ENCODE measurements at regions not wholly inside any gene's neighbourhood (a gene's known extent, or its start where the extent isn't known, plus 50 kb on each side); places are given as distances from the start of the nearest gene placed in this dataset.

GRCh38 chr2:120669121-120669952, 66.3 kb upstream of the GLI2 start:
- DNase-seq: no peak

- no peak for DNase-seq
These were observed 65.7 kb upstream of the GLI2 start for GRCh38 chr2:120669971-120670370.

GRCh38 chr2:120670371-120670770, 65.3 kb upstream of the GLI2 start:
- no peak for DNase-seq

- no peak for DNase-seq
These were observed 64.7 kb upstream of the GLI2 start for GRCh38 chr2:120670771-120671480.

GRCh38 chr2:120672526-120673204, 63.0 kb upstream of the GLI2 start:
- no peak for DNase-seq

GRCh38 chr2:120673205-120673550, 62.5 kb upstream of the GLI2 start:
- no peak for DNase-seq

GRCh38 chr2:120673571-120674061, 62.1 kb upstream of the GLI2 start:
- no peak for DNase-seq

GRCh38 chr2:120674246-120675170, 61.2 kb upstream of the GLI2 start:
- DNase-seq: no peak

GRCh38 chr2:120675460-120676130, 60.1 kb upstream of the GLI2 start:
- DNase-seq: peak in 3 of 4 experiments; percentile 11 to 28 (median 12)

- no peak for DNase-seq
These were observed 58.4 kb upstream of the GLI2 start for GRCh38 chr2:120677221-120677620.

GRCh38 chr2:120677696-120678247, 57.9 kb upstream of the GLI2 start:
- no peak for DNase-seq

- no peak for DNase-seq
These were observed 57.4 kb upstream of the GLI2 start for GRCh38 chr2:120678251-120678650.

- DNase-seq: no peak
These were observed 56.7 kb upstream of the GLI2 start for GRCh38 chr2:120678926-120679325.

GRCh38 chr2:120679526-120679925, 56.1 kb upstream of the GLI2 start:
- DNase-seq: no peak

GRCh38 chr2:120680136-120680761, 55.4 kb upstream of the GLI2 start:
- peak; percentile 22 to 68 (median 54) for DNase-seq

GRCh38 chr2:120681181-120681580, 54.5 kb upstream of the GLI2 start:
- no peak for DNase-seq

GRCh38 chr2:120681696-120682288, 53.9 kb upstream of the GLI2 start:
- DNase-seq: no peak

GRCh38 chr2:120682654-120683053, 53.0 kb upstream of the GLI2 start:
- no peak for DNase-seq

- DNase-seq: no peak
These were observed 52.6 kb upstream of the GLI2 start for GRCh38 chr2:120683081-120683480.

- DNase-seq: no peak
These were observed 52.0 kb upstream of the GLI2 start for GRCh38 chr2:120683701-120684100.

All from activated naive CD4-positive, alpha-beta T cell (primary cell).